Stimulated activated naive CD8-positive, alpha-beta T cell treated with anti-CD3 and anti-CD28 coated beads, Interleukin-15, Interleukin-2, amounts not matched to agents 100 ng/mL and 50 ng/mL, for 24 hours (primary cell): ENCODE measurements at regions not wholly inside any gene's neighbourhood (a gene's known extent, or its start where the extent isn't known, plus 50 kb on each side); places are given as distances from the start of the nearest gene placed in this dataset.
"Not testable (repeated sequence)": the region's sequence is repeated elsewhere in the genome, so short reads cannot be mapped to it uniquely, and the experiment has no call there.

Source experiments
- H3K27ac Mint-ChIP-seq: one replicate; pipeline ENCODE4 v1.8.0; 2021; ENCODE audit warnings: mild to moderate bottlenecking, mixed read lengths
- H3K27me3 Mint-ChIP-seq: one replicate; pipeline ENCODE4 v1.8.0; 2021; ENCODE audit warnings: mixed read lengths
- H3K36me3 Mint-ChIP-seq: one replicate; pipeline ENCODE4 v1.8.0; 2021; ENCODE audit warnings: low read depth, mixed read lengths
- H3K4me1 Mint-ChIP-seq: one replicate; pipeline ENCODE4 v1.8.0; 2021; ENCODE audit warnings: low read depth, mixed read lengths
- H3K4me3 Mint-ChIP-seq: one replicate; pipeline ENCODE4 v1.8.0; 2021; ENCODE audit warnings: mild to moderate bottlenecking, mixed read lengths
- H3K9me3 Mint-ChIP-seq: one replicate; pipeline ENCODE4 v1.8.0; 2021; ENCODE audit warnings: mixed read lengths

DNA sequence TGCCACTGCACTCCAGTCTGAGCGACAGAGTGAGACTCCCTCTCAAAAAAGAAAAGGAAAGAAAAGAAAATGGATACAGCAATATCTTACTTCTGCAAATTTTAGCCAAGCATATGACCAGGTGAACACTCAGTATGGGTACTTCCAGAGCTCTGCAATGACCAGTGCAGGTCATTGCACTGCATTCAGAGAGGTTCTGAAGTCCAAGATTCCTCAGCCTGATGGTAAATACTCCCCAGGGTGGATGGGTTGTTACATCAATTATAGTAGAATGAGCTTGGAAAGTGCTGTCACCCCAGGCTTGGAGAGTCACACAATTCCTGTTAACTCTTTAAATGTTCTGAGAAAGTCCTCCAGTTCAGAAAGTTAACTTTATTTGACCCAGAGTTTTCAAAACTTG lies 103.7 kb downstream of the RPLP1 start:
- Mint-ChIP-seq H3K4me3 (no peak overlapping the region), H3K36me3 (peaks cover 3% of the 10 kb centered on the region), H3K27me3 (peaks cover 6% of the 10 kb centered on the region), H3K4me1 (peaks cover 6% of the 10 kb centered on the region), H3K9me3 (peaks cover 8% of the 10 kb centered on the region), H3K27ac (no peak overlapping the region)

DNA sequence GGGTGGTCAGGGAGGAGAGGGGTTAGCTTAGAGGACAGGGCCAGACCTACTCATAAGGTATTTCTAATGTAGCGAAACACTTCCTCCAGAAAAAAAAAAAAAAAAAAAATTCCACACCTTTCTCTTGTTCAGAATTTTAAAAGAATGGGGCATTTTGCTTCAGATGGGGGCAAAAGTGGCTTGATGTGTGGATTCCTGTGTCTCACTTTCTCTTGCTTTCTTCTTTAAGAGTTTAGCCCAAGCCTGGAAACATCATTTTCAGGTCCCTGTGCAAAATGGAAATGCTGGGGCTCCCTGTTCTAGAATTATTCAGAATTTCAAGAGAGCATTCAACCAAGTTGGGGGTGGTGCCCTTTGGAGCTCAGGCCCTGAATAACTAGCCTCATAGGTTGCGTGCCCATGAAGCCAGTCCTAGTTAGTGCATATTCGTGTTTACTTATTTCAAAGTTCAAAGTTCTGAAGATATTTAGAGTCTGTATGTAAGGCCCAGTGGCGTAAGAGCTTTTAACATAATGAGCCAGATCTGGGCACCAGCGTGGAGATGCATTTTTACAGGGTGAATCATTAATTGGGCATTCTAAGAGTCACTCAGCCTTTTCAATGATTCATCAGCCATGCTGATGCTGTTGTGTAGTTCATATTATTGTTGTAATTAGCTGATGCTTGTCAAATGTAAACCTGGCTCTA lies 104.5 kb downstream of the RPLP1 start:
- peaks cover 7% of the 10 kb centered on the region for H3K27me3 Mint-ChIP-seq
- no peaks in the 10 kb centered on the region for H3K36me3 Mint-ChIP-seq
- peaks cover 6% of the 10 kb centered on the region for H3K4me1 Mint-ChIP-seq
- no peak overlapping the region for H3K4me3 Mint-ChIP-seq
- no peak overlapping the region for H3K27ac Mint-ChIP-seq
- H3K9me3 Mint-ChIP-seq = no peaks in the 10 kb centered on the region

- H3K4me3 Mint-ChIP-seq = no peak overlapping the region
- H3K4me1 Mint-ChIP-seq = peaks cover 6% of the 10 kb centered on the region
- H3K27me3 Mint-ChIP-seq = peaks cover 7% of the 10 kb centered on the region
- H3K27ac Mint-ChIP-seq = no peak overlapping the region
- H3K9me3 Mint-ChIP-seq = no peaks in the 10 kb centered on the region
- H3K36me3 Mint-ChIP-seq = no peaks in the 10 kb centered on the region
These were observed 105.2 kb downstream of the RPLP1 start for GRCh38 chr15:69557707-69558409.

DNA sequence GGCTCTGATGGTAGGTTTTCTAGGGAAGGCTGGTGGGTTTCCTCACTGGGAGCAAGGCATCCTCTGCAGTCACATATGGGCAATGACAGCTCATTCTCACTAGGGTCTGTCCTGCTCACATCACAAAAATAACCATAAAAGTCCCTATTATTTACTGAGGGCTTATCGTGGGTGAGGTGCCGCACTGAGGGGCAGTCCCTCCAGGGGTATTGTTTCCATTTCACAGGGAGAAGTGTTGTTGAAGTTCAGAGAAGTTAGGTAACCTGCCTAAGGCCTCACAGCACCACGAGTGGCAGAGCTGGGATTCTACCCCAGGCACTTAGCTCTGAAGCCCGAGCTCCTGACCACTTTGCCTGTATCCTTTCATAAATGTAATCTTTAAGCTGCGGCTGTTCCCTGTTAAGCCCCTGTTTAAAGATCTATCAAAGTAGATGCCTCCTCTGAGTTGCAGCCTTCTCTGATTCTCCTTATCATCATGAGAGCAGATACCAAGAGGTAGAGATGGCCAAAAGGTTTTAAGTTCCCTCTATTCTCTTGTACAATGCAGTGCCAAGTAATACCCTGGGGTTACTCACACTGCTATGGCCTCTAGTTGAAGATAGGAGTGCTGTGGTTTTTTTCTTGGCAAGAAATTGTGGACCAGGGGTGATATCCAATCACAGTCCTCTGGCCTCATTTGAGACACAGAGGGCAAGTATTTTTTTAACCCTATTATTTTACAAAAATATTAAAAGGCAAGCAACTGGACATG lies 107.0 kb downstream of the RPLP1 start:
- Mint-ChIP-seq H3K27ac (no peak overlapping the region), H3K27me3 (peaks cover 7% of the 10 kb centered on the region), H3K36me3 (no peaks in the 10 kb centered on the region), H3K4me3 (no peak overlapping the region), H3K9me3 (no peaks in the 10 kb centered on the region), H3K4me1 (peaks cover 6% of the 10 kb centered on the region)

- Mint-ChIP-seq H3K27ac (no peak overlapping the region), H3K4me1 (peaks cover 6% of the 10 kb centered on the region), H3K27me3 (peaks cover 8% of the 10 kb centered on the region), H3K4me3 (no peak overlapping the region), H3K36me3 (no peaks in the 10 kb centered on the region), H3K9me3 (no peaks in the 10 kb centered on the region)
These were observed 108.6 kb downstream of the RPLP1 start for GRCh38 chr15:69561071-69561784.

DNA sequence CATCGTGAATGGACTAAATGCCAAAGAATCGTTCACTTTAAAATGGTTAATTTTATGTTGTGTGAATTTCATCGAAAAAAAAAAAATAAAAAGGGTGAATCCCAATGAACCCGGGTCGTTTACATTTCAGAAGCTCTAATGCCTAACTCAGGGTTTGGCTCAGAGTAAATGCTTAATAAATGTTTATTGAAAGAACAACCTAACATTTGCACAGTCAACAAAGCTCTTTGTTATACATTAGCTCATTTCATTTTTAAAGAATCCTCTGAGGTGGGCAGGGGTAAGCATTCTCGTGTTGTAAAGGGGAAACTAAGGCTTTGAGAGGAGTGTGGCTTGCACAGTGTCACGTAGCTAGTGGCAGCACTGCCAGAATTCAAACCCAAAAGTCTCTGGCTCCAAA lies 109.5 kb downstream of the RPLP1 start:
- Mint-ChIP-seq H3K27ac (no peak overlapping the region), H3K4me1 (peaks cover 6% of the 10 kb centered on the region), H3K9me3 (no peaks in the 10 kb centered on the region), H3K4me3 (no peak overlapping the region), H3K27me3 (peaks cover 10% of the 10 kb centered on the region), H3K36me3 (no peaks in the 10 kb centered on the region)

DNA sequence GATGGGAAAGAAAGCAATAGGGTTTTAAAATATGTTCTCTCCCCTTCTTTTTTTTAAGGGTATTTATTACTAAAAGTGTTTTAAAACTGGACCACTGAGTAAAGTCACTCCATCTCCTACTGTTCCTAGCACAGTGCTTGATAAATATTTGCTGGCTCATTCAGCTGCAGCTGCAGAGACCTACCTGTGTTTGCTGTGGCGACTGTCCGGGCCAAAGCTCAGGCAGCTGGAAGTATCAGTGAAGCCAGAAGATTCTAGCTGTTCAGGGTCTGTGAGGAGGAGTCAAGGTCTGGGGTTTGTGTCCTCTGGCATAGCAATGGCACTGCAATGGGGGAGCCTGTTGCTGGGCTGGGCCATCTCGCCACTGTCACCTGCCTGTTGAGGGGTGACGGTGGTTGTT lies 109.9 kb downstream of the RPLP1 start:
- H3K27me3 Mint-ChIP-seq = peaks cover 10% of the 10 kb centered on the region
- peaks cover 6% of the 10 kb centered on the region for H3K4me1 Mint-ChIP-seq
- no peaks in the 10 kb centered on the region for H3K9me3 Mint-ChIP-seq
- H3K4me3 Mint-ChIP-seq = no peak overlapping the region
- no peak overlapping the region for H3K27ac Mint-ChIP-seq
- H3K36me3 Mint-ChIP-seq = no peaks in the 10 kb centered on the region

DNA sequence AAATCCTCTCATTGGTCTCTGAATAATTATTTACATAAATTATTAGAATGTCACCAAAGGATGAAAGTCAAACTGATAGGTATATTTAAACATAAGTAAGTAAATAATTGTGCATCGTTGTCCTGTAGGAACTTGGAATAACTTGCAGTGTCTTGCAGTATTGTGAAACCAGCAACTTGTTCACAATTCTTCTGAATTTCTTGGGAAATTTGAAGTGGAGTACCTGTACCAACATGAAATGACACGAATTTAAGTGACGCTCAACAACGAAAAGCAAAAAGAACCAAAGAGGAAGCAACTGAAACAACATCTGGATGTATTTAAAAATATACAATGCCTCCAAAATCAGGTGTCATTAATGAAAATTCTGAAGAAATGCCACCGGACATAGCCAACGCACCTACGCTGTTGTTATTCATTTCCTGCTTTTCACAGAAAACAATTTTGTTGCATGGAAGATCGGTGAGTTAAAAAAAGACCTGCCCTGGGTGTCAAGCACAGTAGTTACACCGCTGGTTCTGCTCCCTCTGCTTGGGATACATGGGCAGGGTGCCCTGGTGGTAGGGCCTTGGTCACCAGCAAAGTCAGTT lies 112.5 kb downstream of the RPLP1 start:
- no peaks in the 10 kb centered on the region for H3K9me3 Mint-ChIP-seq
- H3K36me3 Mint-ChIP-seq = no peaks in the 10 kb centered on the region
- H3K27me3 Mint-ChIP-seq = peaks cover 10% of the 10 kb centered on the region
- no peak overlapping the region for H3K4me3 Mint-ChIP-seq
- no peaks in the 10 kb centered on the region for H3K4me1 Mint-ChIP-seq
- H3K27ac Mint-ChIP-seq = no peak overlapping the region

DNA sequence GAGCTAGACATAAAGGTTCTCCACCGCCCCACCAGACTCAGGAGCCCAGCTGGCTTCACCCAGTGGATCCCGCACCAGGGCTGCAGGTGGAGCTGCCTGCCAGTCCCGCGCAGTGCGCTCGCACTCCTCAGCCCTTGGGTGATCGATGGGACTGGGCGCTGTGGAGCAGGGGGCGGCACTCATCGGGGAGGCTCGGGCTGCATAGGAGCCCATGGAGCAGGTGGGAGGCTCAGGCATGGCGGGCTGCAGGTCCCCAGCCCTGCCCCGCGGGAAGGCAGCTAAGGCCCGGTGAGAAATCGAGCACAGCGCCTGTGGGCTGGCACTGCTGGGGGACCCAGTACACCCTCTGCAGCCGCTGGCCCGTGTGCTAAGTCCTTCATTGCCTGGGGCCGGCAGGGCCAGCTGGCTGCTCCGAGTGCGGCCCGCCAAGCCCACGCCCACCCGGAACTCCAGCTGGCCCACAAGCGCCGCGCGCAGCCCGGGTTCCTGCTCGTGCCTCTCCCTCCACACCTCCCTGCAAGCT lies 114.7 kb downstream of the RPLP1 start:
- not testable (repeated sequence) for H3K27me3 Mint-ChIP-seq, H3K4me3 Mint-ChIP-seq, H3K9me3 Mint-ChIP-seq, H3K36me3 Mint-ChIP-seq, H3K27ac Mint-ChIP-seq, H3K4me1 Mint-ChIP-seq

DNA sequence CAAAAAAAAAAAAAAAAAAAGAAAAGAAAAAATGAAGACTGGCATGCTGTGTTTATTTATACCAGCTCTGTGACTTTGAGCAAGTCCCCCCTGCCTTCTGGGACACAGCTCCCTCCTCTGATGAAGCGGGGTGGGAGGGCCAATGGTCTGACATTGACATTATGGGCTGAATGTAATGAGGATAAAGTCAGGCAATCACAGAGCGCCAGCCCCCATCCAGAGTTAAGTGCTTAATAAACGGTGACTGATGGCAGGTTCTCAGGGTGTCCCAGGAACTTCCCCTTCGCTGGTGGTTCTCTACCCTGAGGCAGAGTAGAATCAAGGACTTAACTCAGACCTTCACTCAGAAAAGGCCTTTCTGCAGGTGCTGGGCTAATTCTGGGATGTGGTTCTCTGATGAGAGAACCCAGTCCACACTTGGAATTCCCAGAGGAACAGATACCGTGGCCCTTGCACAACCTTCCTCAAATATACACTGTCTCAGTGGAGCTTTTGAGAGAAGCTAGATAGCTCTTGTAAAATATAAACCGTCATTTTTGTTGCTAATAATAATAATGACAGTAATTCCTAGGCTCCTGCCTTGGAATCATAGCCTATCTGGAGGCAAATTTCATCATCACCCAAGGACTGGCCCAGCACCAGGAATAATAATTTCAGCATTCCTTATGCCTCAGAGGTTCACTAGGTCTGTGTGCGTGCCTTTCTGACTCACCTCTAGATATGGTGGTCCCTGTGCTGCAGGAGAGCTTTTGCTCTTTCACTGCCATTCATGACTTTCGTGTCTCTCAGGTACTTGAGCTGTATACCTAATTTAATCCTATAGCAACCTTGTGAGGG lies 115.8 kb downstream of the RPLP1 start:
- no peaks in the 10 kb centered on the region for H3K36me3 Mint-ChIP-seq
- peaks cover 6% of the 10 kb centered on the region for H3K27me3 Mint-ChIP-seq
- H3K9me3 Mint-ChIP-seq = no peaks in the 10 kb centered on the region
- H3K4me3 Mint-ChIP-seq = no peak overlapping the region
- H3K27ac Mint-ChIP-seq = no peak overlapping the region
- H3K4me1 Mint-ChIP-seq = peaks cover 2% of the 10 kb centered on the region

DNA sequence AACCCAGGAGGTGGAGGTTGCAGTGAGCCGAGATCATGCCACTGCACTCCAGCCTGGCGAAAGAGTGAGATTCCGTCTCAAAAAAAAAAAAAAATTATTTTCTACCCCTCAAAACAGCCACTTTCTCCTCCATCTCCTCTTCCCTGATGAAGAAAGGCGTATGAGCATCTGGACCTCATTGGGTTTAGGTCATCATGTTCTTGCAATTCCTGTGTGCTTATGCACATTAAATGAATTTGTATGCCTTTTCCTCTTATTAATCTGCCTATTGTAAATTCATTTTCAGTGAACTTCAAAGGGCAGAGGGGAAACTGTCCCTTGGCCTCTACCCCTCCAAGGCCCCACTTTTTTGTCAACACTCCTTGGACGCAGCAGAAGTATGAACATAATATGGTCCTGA lies 117.8 kb downstream of the RPLP1 start:
- H3K27me3 Mint-ChIP-seq = peaks cover 6% of the 10 kb centered on the region

DNA sequence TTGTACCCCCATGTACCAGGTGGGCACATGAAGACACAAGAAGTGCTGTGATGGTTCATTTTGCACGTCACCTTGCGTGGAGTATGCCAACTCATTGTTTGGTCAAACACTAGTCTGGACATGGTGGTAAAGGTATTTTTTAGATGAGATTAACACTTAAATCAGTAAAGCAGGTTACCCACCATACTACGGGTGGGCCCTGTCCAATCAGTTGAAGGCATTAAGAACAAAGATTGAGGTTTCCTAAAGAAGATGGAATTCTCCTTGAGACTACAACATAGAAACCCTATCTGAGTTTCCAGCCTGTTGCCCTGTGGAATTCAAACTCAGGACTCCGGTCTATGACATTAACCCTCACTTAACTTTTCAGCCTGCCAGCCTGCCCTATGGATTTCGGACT lies 118.4 kb downstream of the RPLP1 start:
- H3K27me3 Mint-ChIP-seq = peaks cover 6% of the 10 kb centered on the region
- no peak overlapping the region for H3K27ac Mint-ChIP-seq
- H3K9me3 Mint-ChIP-seq = no peaks in the 10 kb centered on the region
- no peak overlapping the region for H3K4me3 Mint-ChIP-seq
- H3K36me3 Mint-ChIP-seq = no peaks in the 10 kb centered on the region
- H3K4me1 Mint-ChIP-seq = peaks cover 22% of the 10 kb centered on the region

More for the DNA sequence above, 117.8 kb downstream of the RPLP1 start:
- Mint-ChIP-seq H3K4me1 (peaks cover 18% of the 10 kb centered on the region), H3K4me3 (no peak overlapping the region), H3K36me3 (no peaks in the 10 kb centered on the region), H3K27ac (no peak overlapping the region), H3K9me3 (no peaks in the 10 kb centered on the region)

GRCh38 chr15:69573278-69573677 lies 120.7 kb downstream of the RPLP1 start:
- H3K27me3 Mint-ChIP-seq, H3K4me3 Mint-ChIP-seq, H3K36me3 Mint-ChIP-seq, H3K9me3 Mint-ChIP-seq: not testable (repeated sequence)
- Mint-ChIP-seq H3K4me1 (peaks cover 28% of the 10 kb centered on the region), H3K27ac (peak overlapping the region; percentile 11)
